RWPE1 (cell line): ENCODE measurements at regions not wholly inside any gene's neighbourhood (a gene's known extent, or its start where the extent isn't known, plus 50 kb on each side); places are given as distances from the start of the nearest gene placed in this dataset.

Experiments used
- CTCF ChIA-PET: fragments of 350-600 bp; sonication (Branson Sonifier 250); formaldehyde crosslinking; extraction: SDS; loops from one replicate; lab custom pipeline; 2021; lab: Yijun Ruan, JAX
- POLR2A ChIA-PET: fragments of 400-600 bp; formaldehyde crosslinking; extraction: SDS; loops from one replicate; lab custom pipeline; 2020; ENCODE audit warnings: antibody characterized with exemption; ENCODE audit not compliant: low non-redundant PET; lab: Yijun Ruan, JAX
- DNase-seq: peaks from one replicate; pipeline ENCODE4 v3.0.0; 2012; ENCODE audit warnings: low spot score
- H3K27ac ChIP-seq: fragments of 450-650 bp; 2 replicates; pipeline ENCODE4 v1.5.1; 2017
- TF ChIP-seq, protein P1 (sequence below): fragments of 450-650 bp; conservative IDR thresholded peaks from 2 replicates; pipeline ENCODE4 v1.5.1; 2017; ENCODE audit warnings: low read depth, mild to moderate bottlenecking

DNA sequence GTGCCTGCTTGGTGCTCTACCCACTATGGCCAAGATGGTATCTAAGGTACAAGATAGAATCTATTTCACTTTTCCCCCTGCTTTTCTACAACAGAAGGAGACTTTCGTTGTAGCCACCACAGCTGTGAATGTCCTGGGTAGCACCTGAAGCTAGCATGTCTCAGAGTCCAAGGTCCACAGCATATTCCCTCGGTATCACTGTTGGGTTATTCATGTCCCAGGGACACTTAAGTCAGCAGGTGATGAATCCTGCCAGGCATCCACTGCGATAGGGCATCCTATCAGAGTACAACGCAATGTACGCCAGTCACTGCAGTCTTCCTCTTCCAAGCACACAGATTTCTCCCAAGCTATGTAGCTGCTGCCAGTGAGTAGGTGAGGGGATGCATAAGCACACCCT, 129.1 kb upstream of the LINC00305 start:
- H3K27ac ChIP-seq: no peak overlapping the region
- POLR2A ChIA-PET: no interaction called here
- no peak for DNase-seq
- TF ChIP-seq, protein P1, sequence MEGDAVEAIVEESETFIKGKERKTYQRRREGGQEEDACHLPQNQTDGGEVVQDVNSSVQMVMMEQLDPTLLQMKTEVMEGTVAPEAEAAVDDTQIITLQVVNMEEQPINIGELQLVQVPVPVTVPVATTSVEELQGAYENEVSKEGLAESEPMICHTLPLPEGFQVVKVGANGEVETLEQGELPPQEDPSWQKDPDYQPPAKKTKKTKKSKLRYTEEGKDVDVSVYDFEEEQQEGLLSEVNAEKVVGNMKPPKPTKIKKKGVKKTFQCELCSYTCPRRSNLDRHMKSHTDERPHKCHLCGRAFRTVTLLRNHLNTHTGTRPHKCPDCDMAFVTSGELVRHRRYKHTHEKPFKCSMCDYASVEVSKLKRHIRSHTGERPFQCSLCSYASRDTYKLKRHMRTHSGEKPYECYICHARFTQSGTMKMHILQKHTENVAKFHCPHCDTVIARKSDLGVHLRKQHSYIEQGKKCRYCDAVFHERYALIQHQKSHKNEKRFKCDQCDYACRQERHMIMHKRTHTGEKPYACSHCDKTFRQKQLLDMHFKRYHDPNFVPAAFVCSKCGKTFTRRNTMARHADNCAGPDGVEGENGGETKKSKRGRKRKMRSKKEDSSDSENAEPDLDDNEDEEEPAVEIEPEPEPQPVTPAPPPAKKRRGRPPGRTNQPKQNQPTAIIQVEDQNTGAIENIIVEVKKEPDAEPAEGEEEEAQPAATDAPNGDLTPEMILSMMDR: no peak
- CTCF ChIA-PET: no interaction called here

DNA sequence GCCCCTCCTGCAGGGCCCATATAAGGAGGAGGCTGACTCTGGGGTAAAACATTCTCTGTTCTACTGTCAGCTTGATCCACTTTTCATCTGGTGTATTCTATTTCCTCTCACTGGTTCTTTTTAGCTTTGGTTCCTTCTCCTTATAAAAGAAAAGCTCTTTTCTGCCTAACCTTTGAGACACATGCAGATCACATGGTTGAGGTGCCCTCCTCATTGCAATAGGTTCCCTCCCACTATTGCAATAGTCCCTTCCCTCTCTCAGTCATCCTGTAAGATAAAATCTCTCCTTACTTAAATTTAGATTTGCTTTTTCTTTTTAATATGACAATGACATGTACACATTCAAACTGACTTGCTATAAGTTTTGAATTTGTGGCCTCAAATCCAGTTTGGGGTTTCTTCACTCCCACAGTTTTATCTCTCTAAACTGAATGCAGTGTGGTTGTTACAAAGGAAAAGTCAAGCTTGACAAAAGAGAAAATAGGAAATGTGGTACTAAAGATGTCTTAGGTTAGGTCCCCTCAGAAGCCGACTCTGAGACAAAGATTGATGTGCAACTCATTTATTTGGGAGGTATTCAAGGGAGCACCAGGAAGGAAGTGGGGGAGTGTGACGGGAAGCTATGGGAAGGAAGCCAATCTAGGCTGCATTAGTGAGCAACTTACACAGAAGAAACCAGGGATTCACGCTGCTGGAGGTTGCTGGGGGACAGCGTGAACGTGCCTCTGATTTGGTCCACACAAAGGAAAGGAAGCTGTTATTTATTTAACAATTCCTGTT, 127.6 kb upstream of the LINC00305 start:
- no peak for DNase-seq
- TF ChIP-seq, protein P1: no peak
- no peak overlapping the region for H3K27ac ChIP-seq
- ChIA-PET CTCF (no interaction called here), POLR2A (no interaction called here)

DNA sequence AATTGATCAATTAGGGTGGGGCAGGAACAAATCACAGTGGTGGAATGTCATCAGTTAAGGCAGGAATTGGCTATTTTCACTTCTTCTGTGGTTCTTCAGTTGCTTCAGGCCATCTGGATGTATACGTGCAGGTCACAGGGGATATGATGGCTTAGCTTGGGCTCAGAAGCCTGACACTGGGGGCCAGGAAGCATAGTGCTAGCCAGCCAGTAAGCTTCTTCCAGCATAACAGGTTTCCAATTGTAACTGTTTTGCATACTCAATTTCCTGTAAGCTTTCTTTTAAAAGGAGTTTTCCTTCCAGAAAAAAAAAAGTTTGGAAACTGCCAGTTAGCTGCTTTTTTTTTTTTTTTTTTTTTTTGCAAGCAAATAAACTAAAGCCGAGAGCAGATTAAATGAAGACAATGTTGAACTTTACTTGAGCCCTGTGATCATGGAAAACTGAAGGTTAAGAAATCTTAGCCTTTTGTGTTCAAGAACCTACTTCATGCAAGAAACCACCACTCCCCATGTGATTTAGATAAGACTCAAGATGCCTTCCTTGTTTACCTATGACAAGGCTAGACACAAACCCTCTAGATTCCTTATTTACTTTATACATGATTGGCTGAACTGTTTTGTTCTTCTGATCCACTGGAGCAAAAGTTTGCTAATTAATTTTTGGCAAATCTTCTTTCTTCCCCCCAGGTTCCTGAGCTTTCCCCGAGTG, 126.9 kb upstream of the LINC00305 start:
- TF ChIP-seq, protein P1: no peak

DNA sequence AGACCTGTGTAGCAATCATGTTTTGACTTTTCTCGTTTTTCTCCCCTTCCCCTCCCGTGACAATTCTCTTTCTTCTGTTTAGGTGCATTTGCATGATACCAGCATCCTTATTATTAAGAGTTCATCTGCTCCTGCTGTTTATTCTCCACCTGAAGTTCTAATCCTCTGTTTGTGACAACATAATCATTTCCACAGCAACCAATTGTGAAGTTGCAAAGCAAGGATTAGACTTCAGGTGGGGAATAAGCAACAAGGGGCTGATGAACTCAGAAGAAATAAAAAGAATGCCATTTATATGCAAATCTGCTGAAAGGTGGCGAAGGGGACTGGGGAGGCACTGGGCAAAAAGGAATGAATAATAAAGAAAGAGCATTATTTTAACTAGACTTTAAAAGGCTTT, 124.8 kb upstream of the LINC00305 start:
- ChIA-PET CTCF (no interaction called here), POLR2A (no interaction called here)
- no peak overlapping the region for H3K27ac ChIP-seq
- DNase-seq: no peak
- TF ChIP-seq, protein P1: no peak

More for the DNA sequence above, 126.9 kb upstream of the LINC00305 start:
- ChIA-PET POLR2A (no interaction called here), CTCF (no interaction called here)
- H3K27ac ChIP-seq: no peak overlapping the region
- no peak for DNase-seq

DNA sequence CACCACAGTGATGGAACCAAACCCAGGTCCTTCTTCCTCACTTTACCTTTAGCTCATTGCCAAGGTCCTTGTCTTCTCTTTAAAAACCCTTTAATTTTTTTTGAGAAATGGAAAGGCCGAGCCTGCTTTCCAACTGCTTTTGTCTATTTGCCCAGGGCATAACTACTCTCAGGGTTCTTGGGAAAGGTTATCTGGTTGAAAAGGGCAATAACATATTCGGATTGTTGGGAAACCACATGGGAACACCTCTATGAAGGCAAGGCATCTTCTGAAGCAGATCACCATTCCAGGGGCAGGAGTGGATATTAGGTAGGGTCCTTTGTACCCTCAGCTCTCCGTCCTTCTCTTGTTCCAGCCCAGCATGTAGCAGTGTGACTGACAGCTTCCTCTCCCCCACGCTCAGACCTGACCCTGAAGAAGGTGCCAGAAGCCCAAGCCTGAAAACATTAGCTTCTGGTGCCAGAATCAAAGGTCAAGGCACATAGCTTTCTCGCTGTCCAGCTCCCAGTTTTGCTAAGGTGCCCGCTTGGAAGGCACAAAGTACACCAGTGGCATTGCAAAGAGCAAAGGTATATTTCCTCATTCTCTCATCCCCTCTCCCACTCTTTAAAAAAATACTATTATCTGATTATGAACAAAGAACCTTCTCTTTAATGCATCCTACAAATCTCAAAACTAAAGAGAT, 123.2 kb upstream of the LINC00305 start:
- no peak for DNase-seq
- ChIA-PET POLR2A (no interaction called here), CTCF (no interaction called here)
- TF ChIP-seq, protein P1: no peak
- no peak overlapping the region for H3K27ac ChIP-seq

DNA sequence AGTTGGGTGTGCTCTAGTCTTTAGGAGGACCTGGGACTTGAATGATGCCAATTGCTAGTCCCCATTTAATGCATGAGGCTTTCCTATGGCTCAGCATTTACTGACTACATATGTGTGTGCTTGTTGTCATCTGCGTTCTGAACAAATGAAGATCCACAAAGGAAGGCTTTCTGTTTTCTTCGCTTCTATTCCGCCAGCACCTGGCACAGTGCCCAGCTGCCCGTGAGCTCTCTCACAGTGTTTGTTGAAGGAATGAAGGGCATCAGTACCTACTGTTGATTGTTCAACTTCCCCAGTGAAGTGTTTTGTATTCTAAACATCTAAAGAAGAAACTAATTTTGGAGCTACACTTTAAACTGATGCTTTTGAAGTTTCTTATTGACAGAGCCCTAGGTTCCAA, 122.4 kb upstream of the LINC00305 start:
- ChIA-PET CTCF (no interaction called here), POLR2A (no interaction called here)
- DNase-seq: no peak
- no peak overlapping the region for H3K27ac ChIP-seq
- TF ChIP-seq, protein P1: no peak
